ENCODE measurements at regions not wholly inside any gene's neighbourhood (a gene's known extent, or its start where the extent isn't known, plus 50 kb on each side); places are given as distances from the start of the nearest gene placed in this dataset.
"Not testable (repeated sequence)": the region's sequence is repeated elsewhere in the genome, so short reads cannot be mapped to it uniquely, and the experiment has no call there.

- DNase-seq = no peak
These were observed 250.9 kb downstream of the SIPA1L2 start for GRCh38 chr1:232379063-232379434.

GRCh38 chr1:232378266-232379062 lies 251.5 kb downstream of the SIPA1L2 start:
- DNase-seq = no peak

- no peak for DNase-seq
These were observed 252.5 kb downstream of the SIPA1L2 start for GRCh38 chr1:232377494-232377770.

GRCh38 chr1:232376632-232377493 lies 253.1 kb downstream of the SIPA1L2 start:
- DNase-seq = no peak

- no peak for DNase-seq
These were observed 257.0 kb downstream of the SIPA1L2 start for GRCh38 chr1:232372841-232373440.

GRCh38 chr1:232372431-232372830 lies 257.5 kb downstream of the SIPA1L2 start:
- DNase-seq = no peak

GRCh38 chr1:232369451-232370296 lies 260.3 kb downstream of the SIPA1L2 start:
- no peak for DNase-seq

GRCh38 chr1:232368821-232369321 lies 261.1 kb downstream of the SIPA1L2 start:
- DNase-seq = no peak

GRCh38 chr1:232367293-232367692 lies 262.6 kb downstream of the SIPA1L2 start:
- no peak for DNase-seq

GRCh38 chr1:232364654-232365382 lies 265.1 kb downstream of the SIPA1L2 start:
- DNase-seq = no peak

GRCh38 chr1:232363008-232363407 lies 266.9 kb downstream of the SIPA1L2 start:
- DNase-seq = no peak

GRCh38 chr1:232357416-232357815 lies 272.5 kb downstream of the SIPA1L2 start:
- no peak for DNase-seq

- DNase-seq = no peak
These were observed 274.5 kb downstream of the SIPA1L2 start for GRCh38 chr1:232355162-232356006.

- no peak for DNase-seq
These were observed 276.9 kb downstream of the SIPA1L2 start for GRCh38 chr1:232353001-232353400.

GRCh38 chr1:232352366-232352765 lies 277.6 kb downstream of the SIPA1L2 start:
- no peak for DNase-seq

GRCh38 chr1:232351335-232351734 lies 278.6 kb downstream of the SIPA1L2 start:
- no peak for DNase-seq

GRCh38 chr1:232346844-232347243 lies 283.1 kb downstream of the SIPA1L2 start:
- DNase-seq = no peak

GRCh38 chr1:232344791-232345399 lies 285.0 kb downstream of the SIPA1L2 start:
- DNase-seq = no peak

- not testable (repeated sequence) for DNase-seq
These were observed 285.7 kb downstream of the SIPA1L2 start for GRCh38 chr1:232344186-232344585.

- DNase-seq = no peak
These were observed 289.5 kb downstream of the SIPA1L2 start for GRCh38 chr1:232340446-232340845.

- DNase-seq = peak; percentile 63
These were observed 290.9 kb downstream of the SIPA1L2 start for GRCh38 chr1:232339073-232339472.

All from eye (tissue), 1 donor.